HG03039 (cell line): ENCODE measurements at regions not wholly inside any gene's neighbourhood (a gene's known extent, or its start where the extent isn't known, plus 50 kb on each side); places are given as distances from the start of the nearest gene placed in this dataset.
"Not testable (repeated sequence)": the region's sequence is repeated elsewhere in the genome, so short reads cannot be mapped to it uniquely, and the experiment has no call there.

Experiments used
- ATAC-seq: cut with Tn5 transposase; IDR thresholded peaks from one replicate; pipeline ENCODE4 v1.9.1; 2021; ENCODE audit warnings: mild to moderate bottlenecking, moderate library complexity; ENCODE audit not compliant: unreplicated experiment

GRCh38 chr11:129764204-129764603 lies 51.4 kb upstream of the TMEM45B start:
- not testable (repeated sequence) for ATAC-seq
